ENCODE measurements at regions not wholly inside any gene's neighbourhood (a gene's known extent, or its start where the extent isn't known, plus 50 kb on each side); places are given as distances from the start of the nearest gene placed in this dataset.

DNA sequence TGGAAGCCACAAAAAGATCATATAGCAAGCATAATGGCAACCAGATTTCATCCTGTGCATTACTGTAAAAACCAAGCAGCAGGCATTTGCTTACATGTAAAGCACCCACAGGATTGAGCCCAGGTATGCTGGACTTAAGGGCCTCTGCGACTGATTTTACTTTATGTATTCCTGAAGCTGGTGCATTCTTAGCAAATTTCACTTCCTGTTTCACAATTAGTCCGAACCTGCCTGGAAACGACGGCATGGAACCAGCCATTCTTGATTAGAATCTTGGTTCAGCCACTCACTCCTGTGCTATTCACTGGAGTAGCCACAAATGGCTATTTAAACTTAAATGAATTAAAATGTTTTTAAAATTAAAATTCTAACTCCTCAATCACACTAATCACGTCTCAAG, 239.2 kb downstream of the NUAK1 start:
- Histone ChIP-seq H2AFZ (ENCODE audit: insufficient read depth, low read depth, low read length, poor library complexity, severe bottlenecking) (no peak overlapping the region), H3K27me3 (ENCODE audit: control insufficient read depth in 2 of 2, insufficient read depth in 2 of 2, low read length in 2 of 2) (no peaks in the 10 kb centered on the region), H3K79me2 (ENCODE audit: insufficient read depth, low read length) (no peaks in the 10 kb centered on the region), H4K20me1 (ENCODE audit: insufficient read depth, low read length) (no peaks in the 10 kb centered on the region), H3K4me1 (ENCODE audit: control insufficient read depth in 1 of 2, insufficient read depth in 2 of 2, low read length in 2 of 2) (no peaks in the 10 kb centered on the region), H3K36me3 (replicated peaks in 1 of 2; ENCODE audit: control insufficient read depth in 1 of 2, insufficient read depth in 2 of 2, low read length in 2 of 2) (no peaks in the 10 kb centered on the region), H3K4me3 (replicated peaks in 1 of 3; ENCODE audit: low read depth in 2 of 3, low read length in 3 of 3) (no peak overlapping the region), H3K4me2 (replicated peaks; ENCODE audit: extremely low read depth, low read length, poor library complexity, severe bottlenecking) (no peak overlapping the region), H3K27ac (ENCODE audit: low read depth in 1 of 2, low read length in 2 of 2) (no peak overlapping the region), H3K9ac (ENCODE audit: insufficient read depth, low read length, poor library complexity, severe bottlenecking) (no peak overlapping the region), H3K9me3 (replicated peaks in 1 of 2; ENCODE audit: control insufficient read depth in 1 of 2, insufficient read depth in 1 of 2, low read length in 2 of 2) (peaks cover 0 to 5% of the 10 kb centered on the region in 2 donors)
- Mint-ChIP-seq H3K4me1 (no peaks in the 10 kb centered on the region), H3K27me3 (ENCODE audit: low read depth in 3 of 3) (peaks cover 0 to 1% (median 0%) of the 10 kb centered on the region in 3 donors), H3K4me3 (no peak overlapping the region), H3K9me3 (peaks cover 0 to 9% (median 3%) of the 10 kb centered on the region in 7 donors), H3K27ac (no peak overlapping the region), H3K36me3 (no peaks in the 10 kb centered on the region)
- WGBS (ENCODE audit: insufficient coverage) = 13% methylated on average over 3 of the region's 5 CpGs
- intact Hi-C loops (cut with micrococcal nuclease) = no loop called here
- no peak for DNase-seq
- TF ChIP-seq CTCF (IDR thresholded peaks at IDR 0.05) = no peak

DNA sequence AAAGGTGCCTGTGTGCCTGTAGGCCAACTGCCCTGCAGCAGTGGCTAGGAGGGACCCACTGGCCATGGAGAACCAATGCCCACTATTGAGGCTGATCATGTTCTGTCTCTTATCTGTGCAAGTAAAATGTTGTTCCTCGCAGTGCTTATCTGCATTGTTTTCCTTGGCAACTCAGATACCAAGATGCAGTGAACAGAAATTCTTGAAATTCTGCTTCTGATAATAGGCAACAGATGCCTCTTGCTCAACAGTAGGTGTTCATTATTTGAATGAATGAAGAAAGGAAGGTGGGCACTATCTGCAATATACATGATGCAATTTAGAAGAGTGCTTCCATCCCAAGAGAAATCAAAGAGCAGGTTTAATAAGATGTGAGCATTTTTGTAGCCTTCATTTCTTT, 232.2 kb downstream of the NUAK1 start:
- H3K9me3 Mint-ChIP-seq = peaks cover 0 to 7% (median 3%) of the 10 kb centered on the region in 7 donors
- Histone ChIP-seq H3K79me2 (ENCODE audit: insufficient read depth, low read length) (no peaks in the 10 kb centered on the region), H3K4me1 (ENCODE audit: control insufficient read depth in 1 of 2, insufficient read depth in 2 of 2, low read length in 2 of 2) (no peaks in the 10 kb centered on the region), H2AFZ (ENCODE audit: insufficient read depth, low read depth, low read length, poor library complexity, severe bottlenecking) (no peak overlapping the region), H3K9ac (ENCODE audit: insufficient read depth, low read length, poor library complexity, severe bottlenecking) (no peak overlapping the region), H3K27ac (ENCODE audit: low read depth in 1 of 2, low read length in 2 of 2) (no peak overlapping the region), H3K9me3 (replicated peaks in 1 of 2; ENCODE audit: control insufficient read depth in 1 of 2, insufficient read depth in 1 of 2, low read length in 2 of 2) (no peaks in the 10 kb centered on the region), H3K4me2 (replicated peaks; ENCODE audit: extremely low read depth, low read length, poor library complexity, severe bottlenecking) (no peak overlapping the region), H3K4me3 (replicated peaks in 1 of 3; ENCODE audit: low read depth in 2 of 3, low read length in 3 of 3) (no peak overlapping the region), H3K27me3 (ENCODE audit: control insufficient read depth in 2 of 2, insufficient read depth in 2 of 2, low read length in 2 of 2) (no peaks in the 10 kb centered on the region), H4K20me1 (ENCODE audit: insufficient read depth, low read length) (no peaks in the 10 kb centered on the region), H3K36me3 (replicated peaks in 1 of 2; ENCODE audit: control insufficient read depth in 1 of 2, insufficient read depth in 2 of 2, low read length in 2 of 2) (no peaks in the 10 kb centered on the region)
- 70% methylated on average over 1 of the region's 1 CpG for WGBS (ENCODE audit: insufficient coverage)
- no peak for DNase-seq
- no peak for TF ChIP-seq CTCF (IDR thresholded peaks at IDR 0.05)
- intact Hi-C loops (cut with micrococcal nuclease) = no loop called here
- H3K4me1 Mint-ChIP-seq = no peaks in the 10 kb centered on the region
- H3K36me3 Mint-ChIP-seq = no peaks in the 10 kb centered on the region
- H3K27ac Mint-ChIP-seq = no peak overlapping the region
- H3K27me3 Mint-ChIP-seq (ENCODE audit: low read depth in 3 of 3) = peaks cover 0 to 1% (median 0%) of the 10 kb centered on the region in 3 donors
- H3K4me3 Mint-ChIP-seq = no peak overlapping the region
